H1 (cell line): ENCODE measurements at regions not wholly inside any gene's neighbourhood (a gene's known extent, or its start where the extent isn't known, plus 50 kb on each side); places are given as distances from the start of the nearest gene placed in this dataset.

ENCODE experiments used
- ATF2 ChIP-seq: IDR thresholded peaks from 2 replicates; pipeline ENCODE4 v1.6.1; 2012; ENCODE audit warnings: low read length, inconsistent platforms
- CHD7 ChIP-seq: fragments of 300-600 bp; sonication (generic); IDR thresholded peaks from 2 replicates; pipeline ENCODE4 v1.7.1; 2012; ENCODE audit warnings: low read length, moderate library complexity, mild to moderate bottlenecking, inconsistent platforms; ENCODE audit not compliant: insufficient replicate concordance
- CTCF ChIP-seq, 3 experiments: IDR thresholded peaks; 1 replicate in 2 of 3; 2 replicates in 1 of 3; pipeline versions ENCODE4 v1.5.1 to v1.6.1; 2011; ENCODE audit warnings: low read length in 3 of 3, mild to moderate bottlenecking in 3 of 3, inconsistent platforms in 2 of 3, low read depth in 1 of 3, moderate library complexity in 1 of 3; ENCODE audit not compliant: insufficient read depth in 1 of 3; ENCODE audit errors: control extremely low read depth in 1 of 3
- EZH2 ChIP-seq: fragments of 200-600 bp; sonication (generic); IDR thresholded peaks from 2 replicates; pipeline ENCODE4 v1.7.1; 2012; ENCODE audit warnings: low read depth, mild to moderate bottlenecking, moderate library complexity, low read length, inconsistent platforms; ENCODE audit not compliant: severe bottlenecking
- JUN ChIP-seq: IDR thresholded peaks from 2 replicates; pipeline ENCODE4 v1.6.1; 2011; ENCODE audit warnings: low read depth, mild to moderate bottlenecking, improper control_type of control experiment, low read length
- MAFK ChIP-seq: IDR thresholded peaks from 2 replicates; pipeline ENCODE4 v1.6.1; 2012; ENCODE audit warnings: low read depth, mild to moderate bottlenecking, improper control_type of control experiment, low read length
- MAX ChIP-seq: IDR thresholded peaks from 2 replicates; pipeline ENCODE4 v1.6.1; 2012; ENCODE audit warnings: inconsistent platforms
- PHF8 ChIP-seq: fragments of 200-600 bp; sonication (generic); conservative IDR thresholded peaks from 2 replicates; pipeline ENCODE4 v1.7.1; 2012; ENCODE audit warnings: low read depth, mild to moderate bottlenecking, inconsistent platforms, low read length, moderate library complexity
- POLR2A ChIP-seq, 2 experiments: IDR thresholded peaks; 1 replicate in 1 of 2; 2 replicates in 1 of 2; pipeline ENCODE4 v1.6.1; 2011; ENCODE audit warnings: low read depth in 2 of 2, low read length in 2 of 2, mild to moderate bottlenecking in 2 of 2; ENCODE audit errors: control extremely low read depth in 1 of 2
- RAD21 ChIP-seq, 2 experiments: IDR thresholded peaks in 1 of 2; conservative IDR thresholded peaks in 1 of 2; 2 replicates each; pipeline ENCODE4 v1.6.1; 2011; ENCODE audit warnings: low read depth in 2 of 2, low read length in 2 of 2, improper control_type of control experiment in 1 of 2, inconsistent platforms in 1 of 2, mild to moderate bottlenecking in 1 of 2, moderate library complexity in 1 of 2
- SIN3A ChIP-seq, 2 experiments: IDR thresholded peaks in 1 of 2; conservative IDR thresholded peaks in 1 of 2; 2 replicates each; pipeline ENCODE4 v1.6.1; 2011 to 2012; ENCODE audit warnings: low read length in 2 of 2, improper control_type of control experiment in 1 of 2, low read depth in 1 of 2, mild to moderate bottlenecking in 1 of 2
- SP1 ChIP-seq: IDR thresholded peaks from 2 replicates; pipeline ENCODE4 v1.6.1; 2011; ENCODE audit warnings: low read depth, low read length
- TAF1 ChIP-seq: IDR thresholded peaks from 2 replicates; pipeline ENCODE4 v1.6.1; 2011; ENCODE audit warnings: mild to moderate bottlenecking, low read depth, low read length
- TEAD4 ChIP-seq: IDR thresholded peaks from 2 replicates; pipeline ENCODE4 v1.6.1; 2012; ENCODE audit warnings: low read depth, low read length, inconsistent platforms, mixed read lengths

- no peak for TF ChIP-seq CHD7
- no peak for TF ChIP-seq EZH2
- TF ChIP-seq POLR2A (IDR thresholded peaks at IDR 0.05; ENCODE audit: control extremely low read depth in 1 of 2, low read depth in 2 of 2, low read length in 2 of 2), result no peak
- no peak for TF ChIP-seq TEAD4
- TF ChIP-seq CTCF (IDR thresholded peaks at IDR 0.05; ENCODE audit: control extremely low read depth in 1 of 3, insufficient read depth in 1 of 3, low read depth in 1 of 3, low read length in 3 of 3), result no peak
- no peak for TF ChIP-seq RAD21 (IDR thresholded peaks at IDR 0.05 in 1 of 2, conservative IDR thresholded peaks at IDR 0.05 in 1 of 2; ENCODE audit: low read depth in 2 of 2, low read length in 2 of 2)
- TF ChIP-seq MAX, result no peak
- TF ChIP-seq JUN, result no peak
- no peak for TF ChIP-seq SIN3A (conservative IDR thresholded peaks at IDR 0.05 in 1 of 2, IDR thresholded peaks at IDR 0.05 in 1 of 2; ENCODE audit: low read depth in 1 of 2, low read length in 2 of 2)
- TF ChIP-seq PHF8, result no peak
- TF ChIP-seq SP1, result no peak
- no peak for TF ChIP-seq MAFK
- no peak for TF ChIP-seq TAF1
- TF ChIP-seq ATF2, result no peak
These were observed 245.1 kb downstream of the POTED start for GRCh38 chr21:13854638-13855037.
